Naive thymus-derived CD4-positive, alpha-beta T cell (primary cell): ENCODE measurements at regions not wholly inside any gene's neighbourhood (a gene's known extent, or its start where the extent isn't known, plus 50 kb on each side); places are given as distances from the start of the nearest gene placed in this dataset.

Experiments
- ATAC-seq: fragments of 150-1000 bp; cut with Tn5 transposase; 2 replicates; pipeline ENCODE4 v1.10.0; 2021; ENCODE audit warnings: mild to moderate bottlenecking, moderate library complexity
- CTCF ChIA-PET: fragments of 350-600 bp; sonication (Branson Sonifier 250); formaldehyde crosslinking; loops from one replicate; lab custom pipeline; 2021; ENCODE audit warnings: antibody characterized with exemption; lab: Charles Lee
- POLR2A ChIA-PET: fragments of 350-600 bp; sonication (Branson Sonifier 250); formaldehyde crosslinking; loops from one replicate; lab custom pipeline; 2021; ENCODE audit warnings: antibody characterized with exemption, inconsistent platforms; lab: Charles Lee
- DNase-seq, 9 donors: peaks; one replicate each; pipeline versions ENCODE4 v3.0.0 to v3.0.0-alpha.2; 2020 to 2022; ENCODE audit warnings: mixed read lengths in 1 of 9
- H3K27ac ChIP-seq: one replicate; pipeline ENCODE4 v1.7.0; 2013; ENCODE audit warnings: mild to moderate bottlenecking, low read depth, low read length, moderate library complexity
- H3K27me3 ChIP-seq, 2 donors: one replicate each; pipeline ENCODE4 v1.7.0; 2013; ENCODE audit warnings: low read length in 2 of 2, mild to moderate bottlenecking in 2 of 2, moderate library complexity in 2 of 2; ENCODE audit not compliant: control insufficient read depth in 2 of 2, insufficient read depth in 2 of 2
- H3K36me3 ChIP-seq, 3 experiments: 1 replicate in 2 of 3; 2 replicates in 1 of 3; pipeline ENCODE4 v1.7.0; 2013; ENCODE audit warnings: low read length in 3 of 3, mild to moderate bottlenecking in 3 of 3, moderate library complexity in 1 of 3; ENCODE audit not compliant: insufficient read depth in 3 of 3, control insufficient read depth in 2 of 3
- H3K4me1 ChIP-seq, 2 donors: one replicate each; pipeline ENCODE4 v1.7.0; 2013; ENCODE audit warnings: low read length in 2 of 2, mild to moderate bottlenecking in 2 of 2, moderate library complexity in 1 of 2; ENCODE audit not compliant: control insufficient read depth in 2 of 2, insufficient read depth in 2 of 2
- H3K4me3 ChIP-seq: 2 replicates; pipeline ENCODE4 v1.7.0; 2013; ENCODE audit warnings: mild to moderate bottlenecking, low read length
- H3K9me3 ChIP-seq, 3 experiments: 1 replicate in 2 of 3; 2 replicates in 1 of 3; pipeline ENCODE4 v1.7.0; 2013; ENCODE audit warnings: low read length in 3 of 3; ENCODE audit not compliant: control insufficient read depth in 2 of 3
- H3K27ac Mint-ChIP-seq, 9 donors: one replicate each; pipeline ENCODE4 v1.8.0; 2020 to 2022; ENCODE audit warnings: mixed read lengths in 9 of 9, mild to moderate bottlenecking in 8 of 9, moderate library complexity in 5 of 9, inconsistent platforms in 2 of 9
- H3K27me3 Mint-ChIP-seq, 5 donors: one replicate each; pipeline ENCODE4 v1.8.0; 2021 to 2022; ENCODE audit warnings: mixed read lengths in 5 of 5, mild to moderate bottlenecking in 1 of 5
- H3K36me3 Mint-ChIP-seq, 5 donors: one replicate each; pipeline ENCODE4 v1.8.0; 2020 to 2022; ENCODE audit warnings: mixed read lengths in 5 of 5, mild to moderate bottlenecking in 3 of 5, inconsistent platforms in 1 of 5
- H3K4me1 Mint-ChIP-seq, 7 donors: one replicate each; pipeline ENCODE4 v1.8.0; 2020 to 2022; ENCODE audit warnings: mixed read lengths in 7 of 7, mild to moderate bottlenecking in 3 of 7, inconsistent platforms in 1 of 7
- H3K4me3 Mint-ChIP-seq, 10 donors: one replicate each; pipeline ENCODE4 v1.8.0; 2020 to 2022; ENCODE audit warnings: mild to moderate bottlenecking in 10 of 10, mixed read lengths in 10 of 10, moderate library complexity in 6 of 10, inconsistent platforms in 2 of 10
- H3K9me3 Mint-ChIP-seq, 11 donors: one replicate each; pipeline ENCODE4 v1.8.0; 2020 to 2022; ENCODE audit warnings: mixed read lengths in 11 of 11, mild to moderate bottlenecking in 4 of 11, inconsistent platforms in 1 of 11, moderate library complexity in 1 of 11
- intact Hi-C, 2 donors: fragments of 100-400 bp; cut with micrococcal nuclease; formaldehyde crosslinking; loops; one replicate each; pipeline ENCODE4 v1.15.1; 2023

DNA sequence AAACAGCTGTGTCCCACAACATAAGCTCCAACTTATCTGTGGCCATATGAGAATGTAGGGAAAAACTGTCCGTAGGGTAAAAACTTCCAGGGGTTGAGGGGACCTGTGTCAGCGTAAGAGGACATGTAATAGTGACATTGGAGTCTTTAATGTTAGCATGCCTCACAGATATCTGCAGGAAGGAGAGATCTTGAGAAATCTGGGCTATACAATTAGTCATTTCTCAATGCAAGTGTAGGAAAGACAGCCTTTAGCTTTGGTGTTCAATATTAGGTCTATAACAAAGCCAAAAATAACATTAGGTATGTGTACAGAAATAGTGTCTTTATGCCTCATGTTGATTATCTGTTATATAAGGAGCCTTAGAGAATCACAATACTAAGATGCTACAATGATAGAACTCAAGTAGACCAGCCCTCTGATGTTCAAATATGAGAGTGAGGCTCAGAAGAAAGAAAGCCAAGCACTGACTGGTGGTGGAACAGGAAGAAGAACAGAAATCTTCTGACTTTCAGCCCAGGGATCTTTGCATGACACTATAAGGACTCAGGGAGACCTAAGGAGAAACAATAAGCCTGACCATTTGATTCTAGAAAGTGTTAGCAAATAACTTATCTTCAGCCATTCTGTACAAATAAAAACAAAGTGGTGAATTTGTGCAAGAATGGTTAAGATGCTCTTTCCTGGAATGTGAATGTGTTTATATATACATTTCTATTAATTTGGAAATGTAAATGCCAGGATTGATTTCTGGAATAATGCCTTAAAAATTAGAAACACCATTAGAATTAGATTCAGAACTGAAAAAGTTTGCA is 152.6 kb downstream of the ZC3H11B start:
- ATAC-seq (peak; percentile 36), DNase-seq (no peak)
- Histone ChIP-seq H3K9me3 (no peaks in the 10 kb centered on the region), H3K27me3 (no peaks in the 10 kb centered on the region), H3K4me3 (no peak overlapping the region), H3K4me1 (no peaks in the 10 kb centered on the region), H3K36me3 (no peaks in the 10 kb centered on the region), H3K27ac (no peak overlapping the region)
- H3K27ac Mint-ChIP-seq, result peak overlapping the region in 1 of 9 donors; percentile 20
- H3K4me3 Mint-ChIP-seq, result no peak overlapping the region
- intact Hi-C loops, result no loop called here
- CTCF ChIA-PET, result no interaction called here
- H3K4me1 Mint-ChIP-seq, result peaks cover 0 to 4% (median 0%) of the 10 kb centered on the region in 7 donors
- POLR2A ChIA-PET, result no interaction called here
- H3K9me3 Mint-ChIP-seq, result peaks cover 0 to 11% (median 0%) of the 10 kb centered on the region in 11 donors
- no peaks in the 10 kb centered on the region for H3K36me3 Mint-ChIP-seq
- no peaks in the 10 kb centered on the region for H3K27me3 Mint-ChIP-seq

DNA sequence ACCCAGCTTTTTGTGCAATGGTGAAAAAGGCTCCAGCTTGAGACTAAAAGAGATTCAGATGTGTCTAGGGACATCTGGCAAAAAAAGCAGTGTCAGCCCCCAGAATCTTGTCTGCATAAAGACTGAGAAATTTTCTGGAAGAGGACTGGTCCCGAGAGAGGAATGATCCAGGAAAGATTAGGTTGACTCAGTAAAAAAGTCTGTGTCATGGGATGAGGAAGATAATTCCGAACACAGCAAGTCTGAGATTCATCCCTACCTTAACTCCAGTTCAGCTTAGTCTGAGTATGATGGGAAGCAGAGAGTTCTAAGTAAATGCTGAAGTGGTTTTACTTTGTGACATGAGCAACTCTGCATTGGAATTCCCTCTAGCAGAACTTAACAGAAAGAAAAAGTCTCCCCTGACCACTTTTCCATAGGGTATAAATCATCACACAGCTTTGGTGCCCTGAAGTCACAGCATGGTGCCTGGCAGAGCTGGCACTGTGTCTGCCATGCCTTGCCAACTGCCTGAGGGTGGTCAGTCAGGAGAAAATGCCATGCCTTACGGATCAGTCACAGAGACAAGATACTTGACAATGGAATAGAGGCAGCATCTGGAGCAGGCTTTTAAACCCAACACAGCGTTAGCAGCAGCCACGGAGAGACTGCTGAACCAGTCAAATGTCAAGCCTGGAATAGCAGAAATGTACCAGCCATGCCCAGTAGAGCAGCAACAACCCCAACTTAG is 153.4 kb downstream of the ZC3H11B start:
- H3K27ac ChIP-seq, result no peak overlapping the region
- no peak for DNase-seq
- Mint-ChIP-seq H3K36me3 (no peaks in the 10 kb centered on the region), H3K27me3 (peaks cover 0 to 2% (median 0%) of the 10 kb centered on the region in 5 donors), H3K4me1 (peaks cover 0 to 4% (median 0%) of the 10 kb centered on the region in 7 donors), H3K27ac (no peak overlapping the region), H3K9me3 (peaks cover 0 to 11% (median 0%) of the 10 kb centered on the region in 11 donors), H3K4me3 (no peak overlapping the region)
- CTCF ChIA-PET, result no interaction called here
- no peak for ATAC-seq
- POLR2A ChIA-PET, result no interaction called here
- no peaks in the 10 kb centered on the region for H3K4me1 ChIP-seq
- no peaks in the 10 kb centered on the region for H3K36me3 ChIP-seq
- no peaks in the 10 kb centered on the region for H3K27me3 ChIP-seq
- intact Hi-C loops, result no loop called here
- H3K9me3 ChIP-seq, result no peaks in the 10 kb centered on the region
- H3K4me3 ChIP-seq, result no peak overlapping the region

DNA sequence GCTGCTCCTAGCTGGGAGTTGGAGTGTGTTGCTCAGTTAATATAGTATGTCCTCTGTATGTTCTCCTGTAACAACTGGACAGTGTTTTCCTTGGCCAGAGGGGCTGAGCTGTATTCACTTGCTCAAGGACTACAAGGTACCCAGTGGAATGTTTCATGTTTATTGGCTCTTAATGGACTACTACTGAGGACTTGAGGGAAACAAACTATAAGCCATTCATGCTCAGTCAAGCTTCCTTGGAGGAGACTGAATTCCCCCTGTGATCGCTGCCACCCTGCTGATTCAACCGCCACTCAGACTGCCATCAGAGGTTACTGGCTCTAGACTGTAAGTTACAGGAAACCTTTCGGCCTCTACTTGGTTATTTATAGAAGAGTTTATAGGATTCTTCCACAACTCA is 166.6 kb downstream of the ZC3H11B start:
- ChIA-PET CTCF (no interaction called here), POLR2A (no interaction called here)
- Histone ChIP-seq H3K36me3 (no peaks in the 10 kb centered on the region), H3K27ac (no peak overlapping the region), H3K4me3 (no peak overlapping the region), H3K27me3 (no peaks in the 10 kb centered on the region), H3K9me3 (no peaks in the 10 kb centered on the region), H3K4me1 (no peaks in the 10 kb centered on the region)
- Mint-ChIP-seq H3K4me1 (no peaks in the 10 kb centered on the region), H3K27me3 (no peaks in the 10 kb centered on the region), H3K4me3 (no peak overlapping the region), H3K27ac (no peak overlapping the region), H3K36me3 (no peaks in the 10 kb centered on the region), H3K9me3 (peaks cover 0 to 8% (median 0%) of the 10 kb centered on the region in 11 donors)
- DNase-seq, result no peak
- intact Hi-C loops, result no loop called here
- no peak for ATAC-seq

DNA sequence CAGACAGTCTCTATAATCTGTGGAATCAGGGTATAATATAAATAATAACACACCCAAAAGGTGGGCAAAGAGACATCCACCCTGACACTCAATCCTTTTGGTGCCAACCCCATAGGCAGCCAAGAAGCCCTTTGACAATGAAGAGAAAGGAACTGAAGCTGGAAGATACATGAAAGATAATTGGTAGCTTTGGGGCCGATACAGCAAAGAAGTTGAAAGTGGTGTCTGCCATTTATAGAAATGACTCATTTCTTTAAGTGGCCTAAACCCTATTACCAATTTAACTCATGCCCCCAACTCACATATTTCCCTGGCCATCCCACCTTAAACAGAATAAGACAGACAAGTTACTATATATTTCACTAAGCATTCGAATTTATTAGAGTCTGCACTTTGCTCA is 167.0 kb downstream of the ZC3H11B start:
- no peaks in the 10 kb centered on the region for H3K4me1 ChIP-seq
- H3K36me3 ChIP-seq, result no peaks in the 10 kb centered on the region
- H3K4me3 Mint-ChIP-seq, result no peak overlapping the region
- DNase-seq, result no peak
- H3K4me3 ChIP-seq, result no peak overlapping the region
- intact Hi-C loops, result no loop called here
- CTCF ChIA-PET, result no interaction called here
- H3K9me3 Mint-ChIP-seq, result peaks cover 0 to 8% (median 0%) of the 10 kb centered on the region in 11 donors
- no peak for ATAC-seq
- no peaks in the 10 kb centered on the region for H3K27me3 Mint-ChIP-seq
- POLR2A ChIA-PET, result no interaction called here
- no peaks in the 10 kb centered on the region for H3K9me3 ChIP-seq
- H3K27ac ChIP-seq, result no peak overlapping the region
- H3K27me3 ChIP-seq, result no peaks in the 10 kb centered on the region
- no peak overlapping the region for H3K27ac Mint-ChIP-seq
- H3K4me1 Mint-ChIP-seq, result no peaks in the 10 kb centered on the region
- no peaks in the 10 kb centered on the region for H3K36me3 Mint-ChIP-seq

DNA sequence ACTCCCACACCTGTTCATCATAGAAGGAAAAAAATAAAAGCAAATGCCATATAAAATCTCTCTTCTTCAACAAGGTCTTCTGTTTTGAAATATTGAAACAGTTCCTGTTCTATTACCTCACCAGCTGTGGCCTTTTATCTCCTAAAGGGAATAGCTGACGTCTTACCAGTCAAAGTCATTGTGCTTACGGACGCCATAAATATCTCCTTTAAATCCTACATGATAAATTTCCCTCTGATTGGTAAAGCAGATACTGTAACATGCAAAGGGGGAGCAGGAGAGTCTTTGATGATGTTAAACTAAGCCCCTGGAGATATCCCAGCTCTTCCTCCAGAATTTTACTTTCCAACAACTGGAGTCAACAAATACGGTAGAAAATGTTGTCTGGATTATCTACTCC is 168.4 kb downstream of the ZC3H11B start:
- Histone ChIP-seq H3K4me1 (no peaks in the 10 kb centered on the region), H3K27me3 (no peaks in the 10 kb centered on the region), H3K36me3 (no peaks in the 10 kb centered on the region), H3K9me3 (no peaks in the 10 kb centered on the region), H3K4me3 (no peak overlapping the region), H3K27ac (no peak overlapping the region)
- ChIA-PET POLR2A (no interaction called here), CTCF (no interaction called here)
- H3K27me3 Mint-ChIP-seq, result no peaks in the 10 kb centered on the region
- no peaks in the 10 kb centered on the region for H3K36me3 Mint-ChIP-seq
- DNase-seq (no peak), ATAC-seq (no peak)
- no peak overlapping the region for H3K27ac Mint-ChIP-seq
- H3K4me3 Mint-ChIP-seq, result no peak overlapping the region
- intact Hi-C loops, result no loop called here
- no peaks in the 10 kb centered on the region for H3K4me1 Mint-ChIP-seq
- H3K9me3 Mint-ChIP-seq, result peaks cover 0 to 8% (median 0%) of the 10 kb centered on the region in 11 donors

DNA sequence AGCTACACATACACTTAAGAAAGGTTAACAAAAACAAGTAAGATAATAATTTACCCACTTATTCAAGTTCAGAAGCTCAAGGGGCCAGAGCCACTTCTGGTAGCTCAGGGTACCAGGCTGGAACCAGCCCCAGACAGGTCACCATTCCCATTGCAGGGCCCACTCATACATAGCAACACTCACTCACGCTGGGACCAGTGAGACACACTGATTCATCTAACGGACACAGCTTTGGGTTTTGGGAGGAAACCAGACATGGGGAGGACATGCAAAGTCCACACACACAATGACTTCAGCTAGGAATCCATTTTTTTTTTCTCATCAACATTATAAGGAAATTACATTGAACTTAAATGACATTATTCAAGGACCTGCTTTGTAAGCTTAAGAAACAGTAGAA is 169.1 kb downstream of the ZC3H11B start:
- Histone ChIP-seq H3K36me3 (no peaks in the 10 kb centered on the region), H3K27me3 (no peaks in the 10 kb centered on the region), H3K4me3 (no peak overlapping the region), H3K9me3 (no peaks in the 10 kb centered on the region), H3K4me1 (no peaks in the 10 kb centered on the region), H3K27ac (no peak overlapping the region)
- H3K4me3 Mint-ChIP-seq, result no peak overlapping the region
- ChIA-PET POLR2A (no interaction called here), CTCF (no interaction called here)
- H3K9me3 Mint-ChIP-seq, result peaks cover 0 to 8% (median 0%) of the 10 kb centered on the region in 11 donors
- intact Hi-C loops, result loop anchor here in 1 of 2 donors (1.0 kb wide), 1 partner anchor 31 kb away; no protein-coding TSS in a partner anchor
- H3K4me1 Mint-ChIP-seq, result no peaks in the 10 kb centered on the region
- no peak overlapping the region for H3K27ac Mint-ChIP-seq
- no peaks in the 10 kb centered on the region for H3K36me3 Mint-ChIP-seq
- peaks cover 0 to 6% (median 0%) of the 10 kb centered on the region in 5 donors for H3K27me3 Mint-ChIP-seq
- ATAC-seq (no peak), DNase-seq (no peak)
